GM12878 (cell line): ENCODE measurements at regions not wholly inside any gene's neighbourhood (a gene's known extent, or its start where the extent isn't known, plus 50 kb on each side); places are given as distances from the start of the nearest gene placed in this dataset.

Source experiments
- ATAC-seq: fragments of 200-7000 bp; cut with Tn5 transposase; 3 replicates; pipeline ENCODE4 v1.9.1; 2020; ENCODE audit warnings: mild to moderate bottlenecking, moderate library complexity
- BruUV-seq: library from RNA; stranded (reverse); fragments of 400-500 nt; replicated peaks from 2 replicates; lab custom pipeline; 2021; lab: Mats Ljungman, UMichigan
- CTCF ChIA-PET: fragments of 300-600 bp; sonication (Branson Sonifier 250); formaldehyde crosslinking; extraction: SDS; loops from one replicate; lab custom pipeline; 2021; ENCODE audit warnings: inconsistent platforms; lab: Yijun Ruan, JAX
- POLR2A ChIA-PET: fragments of 350-600 bp; formaldehyde crosslinking; extraction: SDS; loops from one replicate; lab custom pipeline; 2021; ENCODE audit warnings: inconsistent platforms; lab: Charles Lee
- RAD21 ChIA-PET: fragments of 300-600 bp; sonication (Branson Sonifier 250); formaldehyde crosslinking; loops from one replicate; lab custom pipeline; 2023; ENCODE audit warnings: antibody characterized with exemption; ENCODE audit not compliant: unreplicated experiment; lab: Charles Lee
- SMC1A ChIA-PET: fragments of 300-600 bp; sonication (Branson Sonifier 250); formaldehyde crosslinking; loops from one replicate; lab custom pipeline; 2023; ENCODE audit not compliant: unreplicated experiment, uncharacterized antibody; lab: Charles Lee
- DNase-seq: peaks from one replicate; pipeline ENCODE4 v3.0.0-alpha.2; 2011; ENCODE audit warnings: low read depth, low spot score
- FAIRE-seq: peaks from 3 replicates; lab custom pipeline; 2011; peaks lifted over from hg19 to GRCh38; lab: Jason Lieb, UNC
- H2AFZ ChIP-seq: 2 replicates; pipeline ENCODE4 v1.6.0; 2011; ENCODE audit warnings: low read depth, low read length, control low read depth; ENCODE audit not compliant: control insufficient read depth
- H3K27ac ChIP-seq: 2 replicates; pipeline ENCODE4 v1.5.1; 2011; ENCODE audit warnings: control low read depth; ENCODE audit not compliant: control insufficient read depth, insufficient read depth
- H3K27me3 ChIP-seq, 2 experiments: replicated peaks in 1 of 2; 2 replicates each; pipeline versions ENCODE4 v1.6.0 to v1.6.1; 2011; ENCODE audit warnings: low read length in 1 of 2; ENCODE audit not compliant: control insufficient read depth in 2 of 2, insufficient read depth in 2 of 2
- H3K36me3 ChIP-seq, 2 experiments: 2 replicates each; pipeline ENCODE4 v1.5.1; 2011; ENCODE audit warnings: low read length in 1 of 2; ENCODE audit not compliant: control insufficient read depth in 2 of 2, insufficient read depth in 2 of 2
- H3K4me1 ChIP-seq: 2 replicates; pipeline ENCODE4 v1.6.1; 2011; ENCODE audit warnings: mild to moderate bottlenecking, low read length, moderate library complexity, mixed read lengths; ENCODE audit not compliant: control insufficient read depth, insufficient read depth
- H3K4me2 ChIP-seq: 2 replicates; pipeline ENCODE4 v1.6.0; 2011; ENCODE audit warnings: control low read depth; ENCODE audit not compliant: control insufficient read depth, insufficient read depth
- H3K4me3 ChIP-seq: fragments of 200-600 bp; sonication (generic); 2 replicates; pipeline ENCODE4 v1.5.1; 2016
- H3K79me2 ChIP-seq: 2 replicates; pipeline ENCODE4 v1.6.0; 2011; ENCODE audit warnings: low read length; ENCODE audit not compliant: control insufficient read depth, insufficient read depth
- H3K9ac ChIP-seq: 2 replicates; pipeline ENCODE4 v1.8.0; 2011; ENCODE audit warnings: low read length, control low read depth, mixed read lengths; ENCODE audit not compliant: control insufficient read depth, insufficient read depth
- H3K9me3 ChIP-seq: replicated peaks from 3 replicates; pipeline ENCODE4 v1.5.1; 2011; ENCODE audit warnings: mild to moderate bottlenecking, low read length; ENCODE audit not compliant: control insufficient read depth, insufficient read depth
- H4K20me1 ChIP-seq: 2 replicates; pipeline ENCODE4 v1.6.0; 2011; ENCODE audit not compliant: control insufficient read depth, insufficient read depth
- BCL11A ChIP-seq: IDR thresholded peaks from 2 replicates; pipeline ENCODE4 v1.6.1; 2011; ENCODE audit warnings: low read depth, low read length
- CBX5 ChIP-seq: sonication (generic); IDR thresholded peaks from 2 replicates; pipeline ENCODE4 v1.6.1; 2016; ENCODE audit warnings: low read depth, moderate library complexity, mild to moderate bottlenecking, inconsistent platforms
- CREB1 ChIP-seq: IDR thresholded peaks from 2 replicates; pipeline ENCODE4 v1.6.1; 2012; ENCODE audit warnings: low read depth, mild to moderate bottlenecking, inconsistent platforms
- IRF4 ChIP-seq: IDR thresholded peaks from 2 replicates; pipeline ENCODE4 v1.6.1; 2011; ENCODE audit warnings: low read depth, low read length
- RFX5 ChIP-seq: IDR thresholded peaks from 2 replicates; pipeline ENCODE4 v1.6.1; 2011; ENCODE audit warnings: low read depth, low read length, improper control_type of control experiment
- SRF ChIP-seq, 2 experiments: IDR thresholded peaks; 2 replicates each; pipeline ENCODE4 v1.6.1; 2011; ENCODE audit warnings: low read depth in 2 of 2, low read length in 2 of 2, mild to moderate bottlenecking in 1 of 2, moderate library complexity in 1 of 2
- SUZ12 ChIP-seq: fragments of 200-600 bp; sonication (generic); IDR thresholded peaks from one replicate; pipeline ENCODE4 v1.6.1; 2018; ENCODE audit warnings: antibody characterized with exemption, mild to moderate bottlenecking; ENCODE audit not compliant: unreplicated experiment
- TARDBP ChIP-seq: IDR thresholded peaks from 2 replicates; pipeline ENCODE4 v1.6.1; 2016; ENCODE audit warnings: borderline replicate concordance
- WRNIP1 ChIP-seq: IDR thresholded peaks from 2 replicates; pipeline ENCODE4 v1.6.1; 2011; ENCODE audit warnings: low read depth, low read length, improper control_type of control experiment, borderline replicate concordance
- ZSCAN29 ChIP-seq: fragments of 450-650 bp; IDR thresholded peaks from 2 replicates; pipeline ENCODE4 v1.6.1; 2017; ENCODE audit warnings: mild to moderate bottlenecking, moderate library complexity
- ZZZ3 ChIP-seq: IDR thresholded peaks from 2 replicates; pipeline ENCODE4 v1.6.1; 2011; ENCODE audit warnings: low read depth; ENCODE audit not compliant: control insufficient read depth, insufficient read length
- WGBS: methylation state at CpG from one replicate; pipeline ENCODE4 v1.1.6; 2016; ENCODE audit warnings: low lambda C conversion rate; ENCODE audit not compliant: insufficient replicate concordance, insufficient coverage; ENCODE audit errors: missing lambda C conversion rate; 5-methylcytosine and 5-hydroxymethylcytosine counted together
- in situ Hi-C: fragments of 300-500 bp; cut with MboI; formaldehyde crosslinking; loops from 9 replicates; pipeline ENCODE4 v1.14.3; 2018; ENCODE audit warnings: mixed read lengths
- intact Hi-C: fragments of 100-400 bp; cut with micrococcal nuclease; formaldehyde crosslinking; loops from one replicate; pipeline ENCODE4 v1.14.2; 2022; ENCODE audit not compliant: unreplicated experiment
- TF ChIP-seq, protein P1 (sequence below): fragments of 450-650 bp; IDR thresholded peaks from 2 replicates; pipeline ENCODE4 v1.6.1; 2018; ENCODE audit warnings: mild to moderate bottlenecking, low read depth, moderate library complexity; ENCODE audit not compliant: partially characterized antibody
- TF ChIP-seq, protein P2 (sequence below): fragments of 450-650 bp; formaldehyde crosslinking; IDR thresholded peaks from 2 replicates; pipeline ENCODE4 v1.4.0; 2022; ENCODE audit warnings: mild to moderate bottlenecking, moderate library complexity

DNA sequence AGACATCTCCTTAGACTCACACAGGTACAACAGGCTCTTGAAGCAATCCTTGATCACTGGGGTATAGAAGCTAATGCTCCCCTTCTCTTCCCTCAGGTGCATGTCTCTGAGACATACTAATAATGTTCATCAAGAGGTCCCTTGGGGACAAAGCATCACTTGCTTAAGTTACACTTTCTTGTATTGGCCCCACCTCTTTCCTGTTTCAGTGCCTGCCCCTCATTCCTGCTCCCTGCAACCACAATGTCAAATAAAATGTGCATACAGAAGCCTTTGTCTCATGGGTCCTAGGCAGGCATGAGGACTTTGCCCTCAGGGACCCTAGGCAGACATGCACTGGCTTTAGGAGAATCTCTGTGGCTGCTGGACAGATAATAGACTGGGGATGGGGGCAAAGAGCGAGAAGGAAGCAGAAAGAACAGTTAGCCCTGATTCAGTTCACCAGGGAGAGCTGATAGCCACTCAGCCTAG, 175.0 kb upstream of the NPY start:
- Histone ChIP-seq H3K36me3 (no peaks in the 10 kb centered on the region), H4K20me1 (no peaks in the 10 kb centered on the region), H2AFZ (no peak overlapping the region), H3K4me2 (no peak overlapping the region), H3K27ac (no peak overlapping the region), H3K27me3 (no peaks in the 10 kb centered on the region), H3K9ac (no peak overlapping the region), H3K79me2 (no peaks in the 10 kb centered on the region), H3K9me3 (no peaks in the 10 kb centered on the region)
- intact Hi-C loops (no loop called here), in situ Hi-C loops (no loop called here)
- ChIA-PET CTCF (no interaction called here), RAD21 (no interaction called here)
- DNase-seq, result no peak
- no TSS peak for BruUV-seq
- no peak for FAIRE-seq
- WGBS, result 7% methylated on average over 1 of the region's 1 CpG
- ATAC-seq, result no peak; the same call in 2 of the 3 replicates
- TF ChIP-seq CREB1 (no peak), BCL11A (no peak), RFX5 (no peak), ZSCAN29 (no peak), SUZ12 (no peak), WRNIP1 (no peak), CBX5 (no peak), TARDBP (no peak), ZZZ3 (no peak), SRF (IDR thresholded peaks at IDR 0.05; ENCODE audit: low read depth in 2 of 2, low read length in 2 of 2) (no peak), IRF4 (no peak)
- TF ChIP-seq, protein P1, sequence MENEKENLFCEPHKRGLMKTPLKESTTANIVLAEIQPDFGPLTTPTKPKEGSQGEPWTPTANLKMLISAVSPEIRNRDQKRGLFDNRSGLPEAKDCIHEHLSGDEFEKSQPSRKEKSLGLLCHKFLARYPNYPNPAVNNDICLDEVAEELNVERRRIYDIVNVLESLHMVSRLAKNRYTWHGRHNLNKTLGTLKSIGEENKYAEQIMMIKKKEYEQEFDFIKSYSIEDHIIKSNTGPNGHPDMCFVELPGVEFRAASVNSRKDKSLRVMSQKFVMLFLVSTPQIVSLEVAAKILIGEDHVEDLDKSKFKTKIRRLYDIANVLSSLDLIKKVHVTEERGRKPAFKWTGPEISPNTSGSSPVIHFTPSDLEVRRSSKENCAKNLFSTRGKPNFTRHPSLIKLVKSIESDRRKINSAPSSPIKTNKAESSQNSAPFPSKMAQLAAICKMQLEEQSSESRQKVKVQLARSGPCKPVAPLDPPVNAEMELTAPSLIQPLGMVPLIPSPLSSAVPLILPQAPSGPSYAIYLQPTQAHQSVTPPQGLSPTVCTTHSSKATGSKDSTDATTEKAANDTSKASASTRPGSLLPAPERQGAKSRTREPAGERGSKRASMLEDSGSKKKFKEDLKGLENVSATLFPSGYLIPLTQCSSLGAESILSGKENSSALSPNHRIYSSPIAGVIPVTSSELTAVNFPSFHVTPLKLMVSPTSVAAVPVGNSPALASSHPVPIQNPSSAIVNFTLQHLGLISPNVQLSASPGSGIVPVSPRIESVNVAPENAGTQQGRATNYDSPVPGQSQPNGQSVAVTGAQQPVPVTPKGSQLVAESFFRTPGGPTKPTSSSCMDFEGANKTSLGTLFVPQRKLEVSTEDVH, result no peak
- TF ChIP-seq, protein P2, sequence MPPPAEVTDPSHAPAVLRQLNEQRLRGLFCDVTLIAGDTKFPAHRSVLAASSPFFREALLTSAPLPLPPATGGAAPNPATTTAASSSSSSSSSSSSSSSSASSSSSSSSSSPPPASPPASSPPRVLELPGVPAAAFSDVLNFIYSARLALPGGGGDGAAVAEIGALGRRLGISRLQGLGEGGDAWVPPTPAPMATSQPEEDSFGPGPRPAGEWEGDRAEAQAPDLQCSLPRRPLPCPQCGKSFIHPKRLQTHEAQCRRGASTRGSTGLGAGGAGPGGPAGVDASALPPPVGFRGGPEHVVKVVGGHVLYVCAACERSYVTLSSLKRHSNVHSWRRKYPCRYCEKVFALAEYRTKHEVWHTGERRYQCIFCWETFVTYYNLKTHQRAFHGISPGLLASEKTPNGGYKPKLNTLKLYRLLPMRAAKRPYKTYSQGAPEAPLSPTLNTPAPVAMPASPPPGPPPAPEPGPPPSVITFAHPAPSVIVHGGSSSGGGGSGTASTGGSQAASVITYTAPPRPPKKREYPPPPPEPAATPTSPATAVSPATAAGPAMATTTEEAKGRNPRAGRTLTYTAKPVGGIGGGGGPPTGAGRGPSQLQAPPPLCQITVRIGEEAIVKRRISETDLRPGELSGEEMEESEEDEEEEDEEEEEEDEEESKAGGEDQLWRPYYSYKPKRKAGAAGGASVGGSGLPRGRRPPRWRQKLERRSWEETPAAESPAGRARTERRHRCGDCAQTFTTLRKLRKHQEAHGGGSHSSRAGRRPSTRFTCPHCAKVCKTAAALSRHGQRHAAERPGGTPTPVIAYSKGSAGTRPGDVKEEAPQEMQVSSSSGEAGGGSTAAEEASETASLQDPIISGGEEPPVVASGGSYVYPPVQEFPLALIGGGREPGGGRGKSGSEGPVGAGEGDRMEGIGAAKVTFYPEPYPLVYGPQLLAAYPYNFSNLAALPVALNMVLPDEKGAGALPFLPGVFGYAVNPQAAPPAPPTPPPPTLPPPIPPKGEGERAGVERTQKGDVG (CRISPR knock-in tag), result no peak
- TF ChIP-seq, all 136 proteins: peak for 0
- H3K4me3 ChIP-seq, result no peak overlapping the region
- POLR2A ChIA-PET, result no interaction called here
- H3K4me1 ChIP-seq, result no peaks in the 10 kb centered on the region
- SMC1A ChIA-PET, result interaction anchor here (0.7 to 1.7 kb wide), 2 partner anchors 10 to 13 kb away, joined by 3 to 5 read pairs; no protein-coding TSS in a partner anchor
